SK-MEL-5 (cell line): ENCODE measurements at regions not wholly inside any gene's neighbourhood (a gene's known extent, or its start where the extent isn't known, plus 50 kb on each side); places are given as distances from the start of the nearest gene placed in this dataset.
"Not testable (repeated sequence)": the region's sequence is repeated elsewhere in the genome, so short reads cannot be mapped to it uniquely, and the experiment has no call there.

ENCODE experiments used
- DNase-seq: peaks from one replicate; pipeline ENCODE4 v3.0.0-alpha.2; 2016; ENCODE audit warnings: low read depth, low spot score
- in situ Hi-C: cut with HindIII; loops from 2 replicates; pipeline ENCODE4 v1.10.0; 2016; ENCODE audit warnings: low sequenced_read_pairs, high pct_unique_total_duplicates, low pct_unique_long_range_greater_than_20kb

GRCh38 chr3:152559246-152559645 lies 275.7 kb upstream of the P2RY1 start:
- in situ Hi-C loops = no loop called here
- no peak for DNase-seq

DNA sequence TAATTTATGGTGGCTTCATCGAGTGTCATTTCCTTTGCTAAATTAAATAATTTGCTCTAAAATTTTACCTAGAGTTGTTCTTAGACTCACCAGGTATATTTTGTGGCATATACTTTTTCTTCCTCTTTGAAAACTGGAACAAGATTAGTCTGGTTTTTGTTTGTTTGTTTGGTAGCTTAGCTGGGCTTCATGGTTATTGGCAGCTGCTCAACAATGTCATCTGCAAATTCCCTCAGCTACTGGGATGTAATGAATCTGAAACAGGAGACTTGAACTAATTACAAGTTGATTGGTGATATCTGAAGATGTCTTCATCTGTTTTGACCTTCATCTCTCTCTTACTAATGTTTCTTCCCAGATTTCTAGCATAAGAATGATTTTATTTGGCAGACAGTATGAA lies 270.5 kb upstream of the P2RY1 start:
- no peak for DNase-seq
- in situ Hi-C loops = no loop called here

- in situ Hi-C loops = no loop called here
- DNase-seq = peak; percentile 77
Measured at GRCh38 chr3:152574461-152575079, 260.4 kb upstream of the P2RY1 start.

GRCh38 chr3:152578769-152579168 lies 256.2 kb upstream of the P2RY1 start:
- DNase-seq = no peak
- in situ Hi-C loops = no loop called here

GRCh38 chr3:152581951-152582350 lies 253.0 kb upstream of the P2RY1 start:
- no peak for DNase-seq
- in situ Hi-C loops = no loop called here

DNA sequence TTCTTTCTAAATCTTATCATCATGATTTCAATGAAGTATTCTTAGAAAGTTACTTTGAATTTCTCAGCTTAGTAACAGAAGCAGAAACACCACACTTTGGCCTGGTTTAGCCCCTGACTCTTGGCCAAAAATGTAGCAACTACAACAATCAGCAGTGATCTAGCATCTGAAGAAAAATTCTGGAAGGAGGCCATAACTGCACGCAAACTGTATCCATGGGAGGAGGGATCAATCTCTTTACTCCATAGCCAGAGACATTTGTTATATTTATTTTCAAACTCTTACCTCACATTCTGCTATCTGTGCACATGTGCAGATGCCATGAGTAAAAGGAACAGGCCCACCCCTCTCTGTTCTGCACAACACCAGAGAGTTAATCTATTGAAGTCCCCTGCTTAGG lies 251.0 kb upstream of the P2RY1 start:
- DNase-seq = no peak
- in situ Hi-C loops = no loop called here

- in situ Hi-C loops = no loop called here
- DNase-seq = no peak
Measured at GRCh38 chr3:152586974-152587373, 248.0 kb upstream of the P2RY1 start.

GRCh38 chr3:152587861-152588260 lies 247.1 kb upstream of the P2RY1 start:
- DNase-seq = no peak
- in situ Hi-C loops = no loop called here

GRCh38 chr3:152589644-152590043 lies 245.3 kb upstream of the P2RY1 start:
- in situ Hi-C loops = no loop called here
- DNase-seq = no peak

GRCh38 chr3:152591515-152591914 lies 243.4 kb upstream of the P2RY1 start:
- DNase-seq = no peak

GRCh38 chr3:152593242-152593641 lies 241.7 kb upstream of the P2RY1 start:
- in situ Hi-C loops = no loop called here
- DNase-seq = no peak

More at GRCh38 chr3:152591515-152591914, 243.4 kb upstream of the P2RY1 start:
- in situ Hi-C loops = no loop called here

GRCh38 chr3:152595975-152596821 lies 238.7 kb upstream of the P2RY1 start:
- in situ Hi-C loops = no loop called here
- no peak for DNase-seq

DNA sequence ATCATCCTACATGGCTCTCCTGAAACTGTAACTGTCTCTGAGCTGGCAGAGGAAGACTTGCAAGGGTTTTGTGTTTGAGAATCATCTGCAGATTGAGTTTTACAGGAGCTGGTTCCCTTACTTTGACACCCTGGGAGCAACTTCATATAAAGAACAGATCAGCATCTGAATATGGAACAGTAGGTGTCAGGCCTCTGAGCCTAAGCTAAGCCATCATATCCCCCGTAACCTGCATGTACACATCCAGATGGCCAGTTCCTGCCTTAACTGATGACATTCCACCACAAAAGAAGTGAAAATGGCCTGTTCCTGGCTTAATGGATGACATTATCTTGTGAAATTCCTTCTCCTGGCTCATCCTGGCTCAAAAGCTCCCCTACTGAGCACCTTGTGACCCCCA lies 238.1 kb upstream of the P2RY1 start:
- in situ Hi-C loops, DNase-seq: not testable (repeated sequence)

- in situ Hi-C loops = no loop called here
- no peak for DNase-seq
Measured at GRCh38 chr3:152606146-152606545, 228.8 kb upstream of the P2RY1 start.

GRCh38 chr3:152607179-152607578 lies 227.8 kb upstream of the P2RY1 start:
- DNase-seq = no peak
- in situ Hi-C loops = no loop called here

DNA sequence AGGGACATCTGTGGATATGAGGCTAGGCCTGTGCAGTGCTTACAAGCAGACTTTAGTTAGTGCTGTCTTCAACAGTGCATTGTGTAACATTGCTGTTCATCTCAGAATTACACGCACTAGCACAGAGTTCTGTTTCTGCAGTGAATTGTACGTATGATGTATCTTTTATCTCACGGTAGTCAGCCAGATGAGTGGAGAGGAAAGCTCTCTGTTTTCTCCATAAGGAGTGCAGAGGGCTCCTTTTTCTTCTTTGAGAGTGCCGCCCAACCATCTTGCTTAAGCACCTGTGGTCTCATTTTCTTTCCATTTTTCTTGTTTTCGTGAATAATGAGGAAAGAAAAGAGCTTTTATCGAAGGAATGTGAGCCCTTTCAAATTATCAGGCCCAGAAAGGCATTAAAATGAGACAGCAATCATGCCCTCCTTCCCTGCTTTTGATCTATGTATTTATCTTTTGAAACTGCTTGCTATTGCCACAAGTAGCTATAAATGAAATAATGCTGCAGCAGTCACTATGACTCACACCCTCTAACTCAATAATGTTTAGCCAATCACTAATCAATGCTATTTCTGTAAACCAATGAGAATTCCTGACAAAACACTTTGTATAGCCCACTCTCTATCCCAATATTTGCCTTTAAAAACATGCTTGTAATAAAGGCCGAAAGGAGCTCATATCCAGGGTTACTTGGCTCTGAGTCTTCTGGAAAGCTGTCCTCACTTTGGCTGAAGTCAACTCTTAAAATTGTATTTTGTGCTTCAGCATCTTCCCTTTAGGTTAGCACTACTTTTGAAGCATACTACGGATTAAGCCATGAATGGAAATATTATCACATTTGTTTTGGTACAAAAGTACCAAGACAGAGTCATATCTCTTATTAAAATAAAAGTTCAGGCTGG lies 226.0 kb upstream of the P2RY1 start:
- in situ Hi-C loops = no loop called here
- DNase-seq = no peak

DNA sequence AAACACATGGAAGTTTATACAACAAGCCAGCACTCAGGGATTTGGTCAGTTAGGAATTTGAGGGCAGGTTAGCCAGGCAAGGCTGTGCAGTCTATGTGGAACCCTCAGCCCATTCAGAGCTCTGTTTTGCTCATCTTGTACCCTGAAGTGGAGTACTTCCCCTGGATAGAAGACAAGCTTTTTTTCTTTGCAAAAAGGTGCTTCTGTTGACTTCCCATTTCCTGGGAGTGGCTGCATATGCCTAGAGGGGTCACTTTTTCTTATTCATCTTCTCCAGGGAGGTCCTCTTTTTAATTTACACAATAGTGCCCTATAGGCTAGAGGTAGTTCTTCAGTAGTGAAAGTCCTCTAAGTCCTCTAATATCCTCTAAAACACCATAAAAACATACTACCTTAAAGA lies 225.0 kb upstream of the P2RY1 start:
- no peak for DNase-seq
- in situ Hi-C loops = no loop called here

- DNase-seq = no peak
- in situ Hi-C loops = no loop called here
Measured at GRCh38 chr3:152610622-152611021, 224.3 kb upstream of the P2RY1 start.
